Activated T-cell treated with anti-CD3 and anti-CD28 coated beads, Interleukin-2, amount 50 U/mL, for 24 hours (primary cell): ENCODE measurements at regions not wholly inside any gene's neighbourhood (a gene's known extent, or its start where the extent isn't known, plus 50 kb on each side); places are given as distances from the start of the nearest gene placed in this dataset.
"Not testable (repeated sequence)": the region's sequence is repeated elsewhere in the genome, so short reads cannot be mapped to it uniquely, and the experiment has no call there.

Experiments used
- DNase-seq: peaks from one replicate; pipeline ENCODE4 v3.0.0-alpha.2; 2020
- H3K27ac Mint-ChIP-seq: 2 replicates; pipeline ENCODE4 v1.8.0; 2020; ENCODE audit warnings: mild to moderate bottlenecking, mixed read lengths
- H3K27me3 Mint-ChIP-seq: 2 replicates; pipeline ENCODE4 v1.8.0; 2020; ENCODE audit warnings: mixed read lengths
- H3K36me3 Mint-ChIP-seq: 2 replicates; pipeline ENCODE4 v1.8.0; 2020; ENCODE audit warnings: low read depth, mixed read lengths
- H3K4me1 Mint-ChIP-seq: 2 replicates; pipeline ENCODE4 v1.8.0; 2020; ENCODE audit warnings: low read depth, mixed read lengths
- H3K4me3 Mint-ChIP-seq: 2 replicates; pipeline ENCODE4 v1.8.0; 2020; ENCODE audit warnings: mild to moderate bottlenecking, moderate library complexity, mixed read lengths
- H3K9me3 Mint-ChIP-seq: 2 replicates; pipeline ENCODE4 v1.8.0; 2020; ENCODE audit warnings: mixed read lengths

DNA sequence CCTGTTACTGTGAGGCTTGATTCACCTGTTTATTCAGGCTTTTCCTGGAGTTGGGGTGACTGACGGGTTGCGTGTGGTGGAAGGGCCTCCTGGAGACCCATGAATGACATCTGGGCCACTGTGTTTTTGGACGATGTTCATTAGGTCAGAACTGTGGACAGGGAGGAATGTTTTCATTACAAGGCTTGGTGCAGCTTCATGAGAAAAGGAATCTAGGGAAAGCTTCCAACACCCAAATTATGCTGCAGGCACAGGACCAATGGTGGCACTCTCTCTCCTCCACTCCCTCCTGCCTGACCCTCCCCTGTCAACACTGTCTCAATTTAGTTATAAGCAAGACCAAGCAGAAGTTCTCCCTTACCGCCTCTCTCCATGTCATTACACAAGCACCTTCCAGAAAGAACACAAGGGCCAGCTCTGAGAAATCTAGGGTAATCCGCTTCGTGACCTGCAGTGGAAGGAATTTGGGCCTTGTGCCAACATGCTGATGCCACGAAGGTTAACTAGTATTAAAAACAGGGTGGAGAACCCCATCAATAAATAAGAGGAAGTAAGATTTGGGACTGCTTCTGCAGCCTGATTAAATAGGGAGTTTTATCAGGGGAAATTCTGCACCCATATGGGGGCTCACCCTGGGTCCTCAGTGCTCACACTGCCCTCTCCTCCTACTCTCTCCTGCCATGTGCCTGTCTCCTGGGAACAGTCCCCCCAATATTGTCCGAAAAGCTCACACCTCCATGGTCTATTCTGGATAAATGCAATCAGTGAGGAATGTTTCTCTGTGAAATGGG lies 200.3 kb downstream of the KTN1 start:
- no peaks in the 10 kb centered on the region for H3K27me3 Mint-ChIP-seq
- H3K27ac Mint-ChIP-seq, result no peak overlapping the region
- H3K9me3 Mint-ChIP-seq, result no peaks in the 10 kb centered on the region
- no peak overlapping the region for H3K4me3 Mint-ChIP-seq
- no peak for DNase-seq
- H3K4me1 Mint-ChIP-seq, result no peaks in the 10 kb centered on the region
- H3K36me3 Mint-ChIP-seq, result no peaks in the 10 kb centered on the region

DNA sequence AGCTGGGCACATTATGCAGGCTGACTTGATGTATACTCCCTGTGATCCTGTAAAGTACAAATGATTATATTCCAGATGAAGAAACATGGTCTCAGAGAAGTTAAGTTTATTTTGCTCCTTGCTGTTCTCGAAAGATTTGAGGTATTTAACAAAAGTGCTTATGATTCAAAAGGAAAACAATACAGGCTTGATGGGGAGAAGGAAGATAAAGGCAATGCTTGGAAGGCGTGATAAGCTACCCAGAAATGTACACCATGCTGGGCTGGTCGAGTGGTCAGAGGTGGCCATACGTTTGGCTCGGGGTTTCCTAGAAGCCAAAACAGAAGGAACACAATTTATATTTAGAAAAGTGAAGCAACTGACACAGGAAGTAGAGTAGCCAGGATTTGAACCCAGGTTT lies 201.0 kb downstream of the KTN1 start:
- DNase-seq, result no peak
- Mint-ChIP-seq H3K36me3 (no peaks in the 10 kb centered on the region), H3K4me3 (no peak overlapping the region), H3K4me1 (no peaks in the 10 kb centered on the region), H3K27me3 (no peaks in the 10 kb centered on the region), H3K27ac (no peak overlapping the region), H3K9me3 (no peaks in the 10 kb centered on the region)

DNA sequence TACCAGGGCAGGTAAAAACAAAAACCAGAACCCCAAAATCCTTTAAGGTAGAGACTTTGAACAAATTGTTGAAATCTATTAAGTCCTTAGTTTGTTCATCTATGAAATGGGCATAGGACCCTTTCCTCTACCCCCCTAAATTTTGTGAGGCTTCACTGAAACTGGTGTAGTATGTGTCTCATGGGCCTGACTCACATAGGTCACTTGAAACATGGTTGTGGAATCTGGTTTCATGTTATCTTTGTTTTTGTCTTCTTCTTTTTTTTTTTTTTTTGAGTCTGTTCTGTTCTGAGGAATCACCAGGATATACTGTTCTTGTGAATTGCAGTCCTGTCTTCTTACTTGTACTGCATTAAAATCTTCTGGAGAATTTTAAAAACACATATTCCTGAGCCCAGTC lies 202.2 kb downstream of the KTN1 start:
- Mint-ChIP-seq H3K36me3 (no peaks in the 10 kb centered on the region), H3K27ac (no peak overlapping the region), H3K27me3 (peaks cover 1% of the 10 kb centered on the region), H3K9me3 (no peaks in the 10 kb centered on the region), H3K4me1 (no peaks in the 10 kb centered on the region), H3K4me3 (no peak overlapping the region)
- DNase-seq, result no peak

DNA sequence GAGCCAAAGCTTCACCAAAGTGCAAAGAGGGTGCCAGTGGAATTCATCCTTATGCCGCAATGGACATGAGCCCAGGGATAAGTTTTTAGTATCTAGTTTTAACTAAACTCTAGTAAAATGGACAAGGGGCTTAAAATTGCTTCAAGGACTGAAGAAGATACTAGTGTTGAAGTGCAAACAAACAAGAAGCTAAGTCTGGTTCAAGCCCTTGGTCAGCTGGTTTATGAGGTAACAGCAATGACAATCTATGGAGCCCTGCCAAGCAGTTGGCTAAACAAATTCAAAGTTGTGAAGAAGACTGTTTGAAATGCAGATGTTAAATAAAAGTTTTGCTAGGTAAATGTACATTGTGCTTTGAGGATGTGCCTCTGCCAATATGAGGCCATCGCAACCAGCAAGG lies 209.4 kb downstream of the KTN1 start:
- H3K36me3 Mint-ChIP-seq, result no peaks in the 10 kb centered on the region
- H3K9me3 Mint-ChIP-seq, result no peaks in the 10 kb centered on the region
- H3K4me1 Mint-ChIP-seq, result no peaks in the 10 kb centered on the region
- peaks cover 2% of the 10 kb centered on the region for H3K27me3 Mint-ChIP-seq
- no peak overlapping the region for H3K4me3 Mint-ChIP-seq
- DNase-seq, result no peak
- no peak overlapping the region for H3K27ac Mint-ChIP-seq

DNA sequence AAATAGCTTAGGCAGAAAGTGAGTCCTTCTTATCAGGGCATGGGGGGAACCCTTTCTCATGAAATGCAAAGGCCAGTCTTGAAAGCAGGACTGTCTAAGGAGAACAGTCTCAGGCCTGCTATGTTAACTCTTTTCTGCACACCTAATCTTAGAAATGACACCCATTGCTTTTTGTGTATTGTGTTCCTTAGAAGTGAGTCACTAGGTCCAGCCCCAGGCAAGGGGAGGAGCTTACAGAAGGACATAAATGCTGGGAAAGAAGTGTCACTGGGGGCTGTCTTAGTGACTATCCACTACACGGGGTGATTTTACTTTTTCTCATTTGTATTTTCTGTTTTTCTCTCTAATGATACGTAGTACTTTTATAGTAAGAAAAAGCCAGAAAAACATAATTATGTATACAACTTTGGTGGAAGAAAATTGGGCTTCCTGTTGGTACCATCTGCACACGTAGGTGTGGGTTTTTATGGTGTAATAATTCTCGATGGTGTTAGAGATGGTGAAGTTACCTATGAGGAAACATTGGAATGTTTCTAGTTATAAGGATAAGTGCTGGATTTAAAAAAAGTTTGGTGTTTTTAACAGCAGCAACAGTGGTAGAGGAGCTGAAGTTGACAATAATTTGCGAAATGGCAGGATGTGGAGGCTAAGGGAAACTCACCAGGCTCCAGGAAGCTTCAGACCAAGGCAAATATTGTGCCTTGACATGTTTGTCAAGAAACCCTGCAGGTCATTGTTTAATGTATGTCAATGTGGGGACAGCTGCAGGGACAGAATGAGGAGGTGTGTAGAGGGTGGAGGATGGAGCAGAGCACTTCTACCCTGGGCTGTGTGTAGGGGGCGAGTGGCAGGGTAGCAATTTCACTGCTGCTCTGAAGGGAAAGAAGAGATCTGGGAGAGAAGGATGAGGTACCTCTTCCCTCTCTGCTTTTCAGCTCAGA lies 214.9 kb downstream of the KTN1 start:
- Mint-ChIP-seq H3K4me1 (no peaks in the 10 kb centered on the region), H3K4me3 (no peak overlapping the region), H3K27me3 (no peaks in the 10 kb centered on the region), H3K9me3 (no peaks in the 10 kb centered on the region), H3K36me3 (no peaks in the 10 kb centered on the region), H3K27ac (no peak overlapping the region)
- DNase-seq, result no peak

DNA sequence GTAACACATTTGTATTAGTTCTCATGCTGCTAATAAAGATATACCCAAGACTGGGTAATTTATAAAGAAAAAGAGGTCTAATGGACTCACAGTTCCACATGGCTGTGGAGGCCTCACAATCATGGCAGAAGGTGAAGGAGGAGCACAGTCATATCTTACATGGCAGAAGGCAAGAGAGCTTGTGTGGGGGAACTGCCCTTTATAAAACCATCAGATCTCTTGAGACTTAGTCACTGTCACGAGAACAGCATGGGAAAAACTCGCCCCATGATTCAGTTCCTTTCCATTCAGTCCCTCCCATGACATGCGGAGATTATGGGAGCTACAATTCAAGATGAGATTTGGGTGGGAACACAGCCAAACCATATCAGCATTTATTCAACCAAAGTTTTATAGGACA lies 216.5 kb downstream of the KTN1 start:
- H3K4me3 Mint-ChIP-seq, H3K9me3 Mint-ChIP-seq, H3K4me1 Mint-ChIP-seq, DNase-seq, H3K27me3 Mint-ChIP-seq, H3K36me3 Mint-ChIP-seq, H3K27ac Mint-ChIP-seq: not testable (repeated sequence)

DNA sequence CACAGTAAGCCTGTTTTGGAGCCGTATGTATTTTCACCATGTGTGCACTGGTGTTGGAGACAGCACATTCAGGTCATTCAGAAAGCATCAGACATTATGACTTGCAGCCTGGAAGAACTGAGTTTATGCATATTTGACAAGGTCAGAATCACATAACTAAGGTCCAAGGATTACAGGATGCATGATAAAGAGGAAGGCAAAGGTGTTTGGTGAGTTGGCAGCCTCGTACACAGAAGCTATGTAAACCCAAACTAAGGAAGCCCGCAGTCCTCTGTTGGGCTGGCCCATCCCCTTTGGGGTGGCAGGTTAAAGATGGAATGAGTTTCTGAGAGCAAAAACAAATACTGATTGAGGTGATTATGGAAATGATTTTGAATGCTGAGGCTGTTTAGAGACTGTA lies 218.4 kb downstream of the KTN1 start:
- Mint-ChIP-seq H3K36me3 (no peaks in the 10 kb centered on the region), H3K4me3 (no peak overlapping the region)

DNA sequence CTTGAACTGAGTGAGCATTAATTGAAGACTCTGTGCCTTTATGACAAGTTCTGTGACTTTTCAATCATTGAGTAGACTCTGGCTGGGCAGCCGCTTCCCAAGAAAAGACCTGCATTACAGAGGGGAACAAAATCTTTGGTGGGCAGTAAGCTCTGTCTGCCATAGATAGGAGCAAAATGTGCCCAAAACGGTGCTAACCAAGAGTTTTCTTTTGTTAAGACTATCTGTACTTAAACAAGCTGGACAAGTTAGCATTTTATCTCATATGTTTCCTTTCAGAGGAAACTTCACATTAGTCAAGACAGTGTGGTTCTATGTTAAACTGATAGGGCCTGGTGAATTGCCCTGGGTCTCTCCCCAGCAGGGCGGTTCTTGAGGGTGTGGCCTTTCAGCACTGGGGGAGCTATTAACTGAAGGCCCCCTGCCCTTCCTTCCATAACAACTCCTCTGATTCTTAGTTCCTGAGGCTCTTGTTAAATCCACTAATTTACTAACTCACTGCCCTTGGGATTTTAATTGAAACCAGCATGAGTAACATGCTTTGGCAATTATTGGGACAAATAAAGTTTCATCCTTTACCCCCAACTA lies 219.6 kb downstream of the KTN1 start:
- H3K4me3 Mint-ChIP-seq, result no peak overlapping the region
- H3K27me3 Mint-ChIP-seq, result no peaks in the 10 kb centered on the region
- H3K4me1 Mint-ChIP-seq, result peaks cover 25% of the 10 kb centered on the region
- no peak overlapping the region for H3K27ac Mint-ChIP-seq
- H3K9me3 Mint-ChIP-seq, result peaks cover 2% of the 10 kb centered on the region
- DNase-seq, result no peak
- no peaks in the 10 kb centered on the region for H3K36me3 Mint-ChIP-seq

More for the DNA sequence above, 218.4 kb downstream of the KTN1 start:
- Mint-ChIP-seq H3K4me1 (peaks cover 13% of the 10 kb centered on the region), H3K9me3 (peaks cover 2% of the 10 kb centered on the region), H3K27me3 (no peaks in the 10 kb centered on the region), H3K27ac (no peak overlapping the region)
- no peak for DNase-seq

DNA sequence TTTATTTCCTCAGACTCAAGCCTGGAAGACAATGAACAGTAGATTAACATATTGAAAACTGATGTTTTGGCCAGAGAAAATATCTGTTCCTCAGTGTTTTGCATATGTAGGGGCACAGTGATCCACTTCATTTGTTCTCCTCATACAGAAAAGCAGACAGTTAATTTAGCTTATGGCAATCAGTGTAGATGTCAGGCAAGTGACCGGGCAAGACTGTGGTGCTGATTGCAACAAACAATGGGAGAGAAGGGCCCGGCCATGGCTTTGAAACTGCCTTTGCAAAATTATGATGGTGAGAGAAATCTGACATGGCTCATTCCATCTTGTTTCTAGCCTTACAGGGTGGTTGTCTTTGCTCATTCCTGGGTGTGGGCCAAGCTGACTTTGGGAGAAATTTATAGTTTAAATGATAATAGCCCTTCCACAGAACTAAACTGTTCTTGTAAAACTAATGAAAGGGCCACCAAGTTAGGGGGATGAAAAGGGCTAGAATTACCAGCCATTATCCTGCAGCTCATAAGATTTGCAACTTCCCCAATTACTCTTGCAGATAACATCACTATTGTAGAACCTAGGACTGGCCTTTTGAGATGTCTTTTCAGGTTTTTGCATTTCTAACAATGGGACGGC lies 220.3 kb downstream of the KTN1 start:
- Mint-ChIP-seq H3K9me3 (peaks cover 2% of the 10 kb centered on the region), H3K27me3 (no peaks in the 10 kb centered on the region), H3K27ac (no peak overlapping the region), H3K4me3 (no peak overlapping the region), H3K4me1 (peaks cover 30% of the 10 kb centered on the region), H3K36me3 (no peaks in the 10 kb centered on the region)
- no peak for DNase-seq

DNA sequence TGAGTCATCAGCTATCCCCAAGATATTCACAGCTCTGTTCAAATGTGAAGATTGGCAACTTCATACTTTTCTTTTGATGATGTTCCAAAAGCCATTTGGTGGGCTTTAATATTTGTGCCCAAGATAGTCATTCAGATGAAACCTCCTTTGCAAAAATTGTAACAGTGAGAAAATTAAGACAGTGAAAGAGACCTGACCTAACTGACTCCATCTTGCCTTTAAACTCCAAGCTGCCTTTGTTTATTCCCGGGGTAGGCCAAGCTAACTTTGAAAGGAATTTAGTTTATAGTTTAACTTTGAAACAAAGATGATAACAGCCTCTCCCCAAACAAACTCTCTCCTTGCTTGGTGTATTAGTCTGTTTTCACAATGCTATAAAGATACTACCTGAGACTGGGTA lies 221.1 kb downstream of the KTN1 start:
- Mint-ChIP-seq H3K36me3 (no peaks in the 10 kb centered on the region), H3K27ac (no peak overlapping the region), H3K4me1 (peaks cover 35% of the 10 kb centered on the region), H3K9me3 (peaks cover 2% of the 10 kb centered on the region), H3K4me3 (no peak overlapping the region), H3K27me3 (no peaks in the 10 kb centered on the region)
- DNase-seq, result no peak

DNA sequence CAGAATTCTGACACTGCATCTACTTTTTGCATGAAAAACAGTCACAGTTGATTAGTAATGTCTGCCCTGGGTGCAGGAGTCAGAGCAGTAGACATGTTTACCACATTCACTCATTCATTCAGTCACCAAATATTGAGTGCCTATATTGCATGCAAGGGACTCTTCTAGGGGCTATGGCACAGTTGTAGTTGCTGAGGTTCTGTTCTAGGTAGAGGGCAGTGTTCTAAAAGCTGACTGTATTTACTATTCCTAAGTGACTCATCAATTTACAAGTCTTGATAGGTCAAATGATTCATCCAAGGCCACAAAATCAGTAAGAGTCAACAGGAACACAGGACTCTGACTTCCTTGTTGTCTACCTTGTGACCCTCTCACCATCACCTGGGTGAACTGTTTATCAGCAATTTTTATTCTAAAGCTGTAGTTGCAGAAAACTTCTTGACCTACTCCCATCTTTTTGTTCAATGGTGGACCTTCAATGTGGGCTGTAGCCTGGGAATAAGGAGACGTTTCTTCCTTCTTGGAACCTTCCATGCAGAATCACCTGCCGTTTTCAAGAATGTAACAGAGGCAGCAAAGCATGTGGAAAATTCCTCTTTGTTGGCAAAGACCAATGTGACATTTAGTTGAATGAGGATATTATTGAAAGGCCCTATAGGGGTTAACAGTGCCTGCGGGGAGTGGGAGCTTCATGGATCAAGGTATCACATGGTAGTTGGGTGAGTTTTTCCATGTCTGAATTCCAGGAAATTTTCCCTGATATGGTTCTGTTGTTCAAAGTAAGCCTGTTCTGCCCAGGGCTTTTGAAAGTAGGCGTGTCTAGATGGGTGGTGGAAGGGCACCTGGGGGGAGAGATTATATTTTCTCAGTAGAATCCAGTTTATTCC lies 223.2 kb downstream of the KTN1 start:
- no peaks in the 10 kb centered on the region for H3K27me3 Mint-ChIP-seq
- H3K27ac Mint-ChIP-seq, result peak overlapping the region; percentile 87
- H3K4me3 Mint-ChIP-seq, result no peak overlapping the region
- H3K4me1 Mint-ChIP-seq, result peaks cover 55% of the 10 kb centered on the region
- no peak for DNase-seq
- peaks cover 3% of the 10 kb centered on the region for H3K36me3 Mint-ChIP-seq
- peaks cover 13% of the 10 kb centered on the region for H3K9me3 Mint-ChIP-seq

DNA sequence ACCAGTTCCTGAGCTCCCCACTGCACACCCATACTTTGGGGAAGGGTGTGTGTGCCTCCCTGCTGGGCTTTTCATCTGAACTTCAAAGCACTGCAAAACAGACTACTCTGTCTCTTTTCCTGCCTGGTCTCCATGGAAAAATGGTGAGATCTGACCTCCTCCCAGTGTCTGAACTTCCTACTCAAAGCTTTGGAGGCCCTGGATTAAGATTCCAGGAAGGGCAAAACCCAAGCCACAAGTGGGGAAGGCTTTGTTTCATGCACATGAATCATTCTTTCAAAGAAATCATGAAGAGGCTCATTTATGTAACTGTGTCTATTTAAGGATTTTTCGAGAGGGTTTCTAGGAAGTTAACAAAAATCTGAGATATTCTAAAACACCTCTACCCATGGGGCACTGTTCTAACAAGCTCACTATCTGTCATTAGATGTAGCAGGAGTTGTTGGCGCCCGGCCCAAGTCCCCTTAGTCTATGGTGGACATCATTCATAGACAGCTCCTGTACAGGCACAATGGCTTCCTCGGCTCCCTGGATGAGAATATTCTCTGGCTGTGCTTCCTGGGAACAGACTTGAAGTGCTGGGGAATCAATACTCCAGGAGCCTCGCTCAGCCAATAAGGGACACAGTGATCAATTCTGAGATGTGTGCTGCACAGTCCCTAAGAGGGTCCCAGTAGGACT lies 224.0 kb downstream of the KTN1 start:
- no peak overlapping the region for H3K4me3 Mint-ChIP-seq
- H3K36me3 Mint-ChIP-seq, result peaks cover 3% of the 10 kb centered on the region
- H3K27ac Mint-ChIP-seq, result peak overlapping the region; percentile 87

DNA sequence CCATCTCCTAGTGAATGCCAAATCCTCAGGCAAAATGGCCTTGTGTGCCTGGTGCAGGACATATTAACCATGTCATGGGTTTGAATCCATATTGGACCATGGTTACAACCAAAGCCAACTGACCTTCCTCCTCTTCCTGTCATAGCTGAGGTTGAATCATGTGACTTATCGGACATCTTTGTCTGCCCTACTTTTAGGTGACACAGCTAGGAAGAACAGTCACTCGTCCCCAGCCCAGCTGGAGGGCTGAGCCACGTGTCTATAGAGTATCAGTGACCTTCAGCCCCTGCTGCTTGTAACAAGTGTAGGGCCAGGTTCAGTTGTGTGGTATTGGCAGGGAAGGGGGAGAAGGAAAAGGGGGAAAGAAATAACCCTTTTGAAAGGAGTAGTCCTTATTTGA lies 225.2 kb downstream of the KTN1 start:
- peaks cover under 1% of the 10 kb centered on the region for H3K27me3 Mint-ChIP-seq
- peaks cover 14% of the 10 kb centered on the region for H3K9me3 Mint-ChIP-seq
- no peak for DNase-seq
- H3K4me3 Mint-ChIP-seq, result no peak overlapping the region
- H3K36me3 Mint-ChIP-seq, result peaks cover 3% of the 10 kb centered on the region
- peaks cover 55% of the 10 kb centered on the region for H3K4me1 Mint-ChIP-seq
- no peak overlapping the region for H3K27ac Mint-ChIP-seq

More for the DNA sequence above, 224.0 kb downstream of the KTN1 start:
- peaks cover 55% of the 10 kb centered on the region for H3K4me1 Mint-ChIP-seq
- H3K9me3 Mint-ChIP-seq, result peaks cover 14% of the 10 kb centered on the region
- no peaks in the 10 kb centered on the region for H3K27me3 Mint-ChIP-seq
- no peak for DNase-seq
